A673 (cell line): ENCODE measurements at regions not wholly inside any gene's neighbourhood (a gene's known extent, or its start where the extent isn't known, plus 50 kb on each side); places are given as distances from the start of the nearest gene placed in this dataset.

Experiments used
- BruUV-seq: library from RNA; stranded (reverse); fragments of 400-500 nt; replicated peaks from 2 replicates; lab custom pipeline; 2021; lab: Mats Ljungman, UMichigan
- CTCF ChIA-PET: fragments of 300-600 bp; sonication (Branson Sonifier 250); formaldehyde crosslinking; loops from one replicate; lab custom pipeline; 2022; ENCODE audit warnings: antibody characterized with exemption; lab: Charles Lee
- POLR2A ChIA-PET: fragments of 300-600 bp; sonication (Branson Sonifier 250); formaldehyde crosslinking; loops from one replicate; lab custom pipeline; 2022; ENCODE audit warnings: antibody characterized with exemption; ENCODE audit not compliant: low non-redundant PET; lab: Charles Lee
- DNase-seq: peaks from one replicate; pipeline ENCODE4 v3.0.0-alpha.2; 2015; ENCODE audit warnings: low spot score
- H3K27ac ChIP-seq: fragments of 200-600 bp; sonication (generic); 2 replicates; pipeline ENCODE4 v1.5.1; 2016; ENCODE audit warnings: mixed run types, low read depth, mild to moderate bottlenecking, mixed read lengths, antibody characterized with exemption, low read length; ENCODE audit not compliant: poor library complexity, severe bottlenecking
- H3K27me3 ChIP-seq: fragments of 200-600 bp; sonication (generic); replicated peaks from 2 replicates; pipeline ENCODE4 v1.6.1; 2017; ENCODE audit warnings: mixed run types, low read depth, mild to moderate bottlenecking, mixed read lengths, antibody characterized with exemption, low read length; ENCODE audit not compliant: insufficient read depth, poor library complexity
- H3K36me3 ChIP-seq: fragments of 200-600 bp; sonication (generic); 2 replicates; pipeline ENCODE4 v1.6.1; 2016; ENCODE audit warnings: mixed run types, mild to moderate bottlenecking, mixed read lengths, antibody characterized with exemption, low read length; ENCODE audit not compliant: insufficient read depth, poor library complexity, severe bottlenecking
- H3K4me1 ChIP-seq: fragments of 200-600 bp; sonication (generic); 2 replicates; pipeline ENCODE4 v1.6.1; 2017; ENCODE audit warnings: mixed run types, mild to moderate bottlenecking, mixed read lengths, antibody characterized with exemption, low read length; ENCODE audit not compliant: insufficient read depth, poor library complexity, severe bottlenecking
- H3K4me3 ChIP-seq: fragments of 200-600 bp; sonication (generic); 2 replicates; pipeline ENCODE4 v1.5.1; 2016; ENCODE audit warnings: low read depth, mixed run types, mild to moderate bottlenecking, mixed read lengths, low read length; ENCODE audit not compliant: poor library complexity, severe bottlenecking
- H3K9me3 ChIP-seq: fragments of 200-600 bp; sonication (generic); 2 replicates; pipeline ENCODE4 v1.6.1; 2016; ENCODE audit warnings: mixed run types, low read depth, mild to moderate bottlenecking, mixed read lengths, antibody characterized with exemption, low read length; ENCODE audit not compliant: poor library complexity, severe bottlenecking
- EZH2 ChIP-seq: fragments of 200-600 bp; sonication (generic); IDR thresholded peaks from 2 replicates; pipeline ENCODE4 v1.6.1; 2017; ENCODE audit warnings: borderline replicate concordance, low read depth, mild to moderate bottlenecking, mixed read lengths, antibody characterized with exemption, low read length; ENCODE audit not compliant: poor library complexity, severe bottlenecking
- intact Hi-C: fragments of 100-400 bp; cut with micrococcal nuclease; formaldehyde crosslinking; loops from one replicate; pipeline ENCODE4 v1.10.0; 2022; ENCODE audit not compliant: unreplicated experiment
- TF ChIP-seq, protein P1 (sequence below): fragments of 300-800, 200-600 bp; sonication (generic); conservative IDR thresholded peaks from 2 replicates; pipeline ENCODE4 v1.5.1; 2017; ENCODE audit warnings: low read depth, mild to moderate bottlenecking, antibody characterized with exemption, low read length, moderate library complexity, mixed read lengths

- Histone ChIP-seq H3K4me3 (no peak overlapping the region), H3K36me3 (no peaks in the 10 kb centered on the region), H3K27ac (no peak overlapping the region), H3K27me3 (no peaks in the 10 kb centered on the region), H3K9me3 (no peaks in the 10 kb centered on the region), H3K4me1 (no peaks in the 10 kb centered on the region)
- no TSS peak for BruUV-seq
- no peak for DNase-seq
- CTCF ChIA-PET = interaction anchor here (0.6 kb wide), 1 partner anchor 98 kb away, joined by 3 read pairs; no protein-coding TSS in a partner anchor
- intact Hi-C loops = no loop called here
- POLR2A ChIA-PET = no interaction called here
- TF ChIP-seq, protein P1, sequence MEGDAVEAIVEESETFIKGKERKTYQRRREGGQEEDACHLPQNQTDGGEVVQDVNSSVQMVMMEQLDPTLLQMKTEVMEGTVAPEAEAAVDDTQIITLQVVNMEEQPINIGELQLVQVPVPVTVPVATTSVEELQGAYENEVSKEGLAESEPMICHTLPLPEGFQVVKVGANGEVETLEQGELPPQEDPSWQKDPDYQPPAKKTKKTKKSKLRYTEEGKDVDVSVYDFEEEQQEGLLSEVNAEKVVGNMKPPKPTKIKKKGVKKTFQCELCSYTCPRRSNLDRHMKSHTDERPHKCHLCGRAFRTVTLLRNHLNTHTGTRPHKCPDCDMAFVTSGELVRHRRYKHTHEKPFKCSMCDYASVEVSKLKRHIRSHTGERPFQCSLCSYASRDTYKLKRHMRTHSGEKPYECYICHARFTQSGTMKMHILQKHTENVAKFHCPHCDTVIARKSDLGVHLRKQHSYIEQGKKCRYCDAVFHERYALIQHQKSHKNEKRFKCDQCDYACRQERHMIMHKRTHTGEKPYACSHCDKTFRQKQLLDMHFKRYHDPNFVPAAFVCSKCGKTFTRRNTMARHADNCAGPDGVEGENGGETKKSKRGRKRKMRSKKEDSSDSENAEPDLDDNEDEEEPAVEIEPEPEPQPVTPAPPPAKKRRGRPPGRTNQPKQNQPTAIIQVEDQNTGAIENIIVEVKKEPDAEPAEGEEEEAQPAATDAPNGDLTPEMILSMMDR = no peak
Measured at GRCh38 chr1:70628973-70629372, 217.9 kb downstream of the CTH start.

DNA sequence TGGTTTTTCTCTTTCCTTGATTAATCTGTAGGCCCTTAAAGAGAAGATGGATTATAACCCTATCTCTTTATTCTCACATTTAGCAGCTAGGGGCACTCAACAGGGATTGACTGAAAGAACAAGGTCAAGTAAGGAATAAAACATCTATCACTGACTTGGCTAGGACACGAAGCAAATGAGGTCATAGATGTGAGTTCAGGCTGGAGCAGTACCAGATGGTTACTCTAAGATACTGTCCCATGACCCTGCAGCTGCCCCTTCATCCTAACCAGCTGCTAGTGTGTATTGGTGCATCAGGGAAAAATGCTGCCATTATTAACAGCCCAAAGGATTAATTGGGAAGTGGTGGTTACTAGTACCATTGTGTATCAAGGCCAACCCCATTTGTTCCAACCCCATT, 221.9 kb downstream of the CTH start:
- no TSS peak for BruUV-seq
- no peaks in the 10 kb centered on the region for H3K36me3 ChIP-seq
- TF ChIP-seq, protein P1 = no peak
- no peak for TF ChIP-seq EZH2
- ChIA-PET CTCF (no interaction called here), POLR2A (no interaction called here)
- no peak overlapping the region for H3K27ac ChIP-seq
- no peaks in the 10 kb centered on the region for H3K9me3 ChIP-seq
- intact Hi-C loops = no loop called here
- DNase-seq = no peak
- H3K27me3 ChIP-seq = no peaks in the 10 kb centered on the region
- H3K4me3 ChIP-seq = no peak overlapping the region
- H3K4me1 ChIP-seq = no peaks in the 10 kb centered on the region

GRCh38 chr1:70635868-70636267, 224.8 kb downstream of the CTH start:
- no peaks in the 10 kb centered on the region for H3K9me3 ChIP-seq
- no TSS peak for BruUV-seq
- ChIA-PET POLR2A (no interaction called here), CTCF (no interaction called here)
- no peak for TF ChIP-seq EZH2
- TF ChIP-seq, protein P1 = no peak
- H3K36me3 ChIP-seq = no peaks in the 10 kb centered on the region
- no peak overlapping the region for H3K27ac ChIP-seq
- DNase-seq = no peak
- intact Hi-C loops = no loop called here
- H3K4me3 ChIP-seq = no peak overlapping the region
- no peaks in the 10 kb centered on the region for H3K4me1 ChIP-seq
- no peaks in the 10 kb centered on the region for H3K27me3 ChIP-seq
